ENCODE measurements at regions not wholly inside any gene's neighbourhood (a gene's known extent, or its start where the extent isn't known, plus 50 kb on each side); places are given as distances from the start of the nearest gene placed in this dataset.

DNA sequence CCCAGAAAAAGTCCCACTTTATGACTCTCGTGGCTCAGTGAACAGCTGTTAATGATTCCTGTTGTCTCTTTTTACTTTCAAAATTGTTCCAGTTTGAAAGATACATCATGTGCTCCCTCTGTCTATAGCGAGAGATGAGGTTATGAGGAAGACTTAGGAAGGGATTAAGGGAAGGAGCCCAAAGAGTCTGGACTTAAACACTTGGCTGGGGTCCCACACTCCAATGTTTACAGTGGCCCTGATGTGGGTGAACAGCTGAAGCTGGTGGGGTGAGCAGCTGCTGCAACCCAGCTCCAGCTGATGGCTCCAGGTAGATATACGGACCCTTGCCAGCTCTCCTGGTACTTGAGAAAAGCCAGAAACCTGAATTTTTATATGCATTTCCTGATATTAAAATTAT, 84.5 kb upstream of the PLET1 start:
- TF ChIP-seq, protein P1, sequence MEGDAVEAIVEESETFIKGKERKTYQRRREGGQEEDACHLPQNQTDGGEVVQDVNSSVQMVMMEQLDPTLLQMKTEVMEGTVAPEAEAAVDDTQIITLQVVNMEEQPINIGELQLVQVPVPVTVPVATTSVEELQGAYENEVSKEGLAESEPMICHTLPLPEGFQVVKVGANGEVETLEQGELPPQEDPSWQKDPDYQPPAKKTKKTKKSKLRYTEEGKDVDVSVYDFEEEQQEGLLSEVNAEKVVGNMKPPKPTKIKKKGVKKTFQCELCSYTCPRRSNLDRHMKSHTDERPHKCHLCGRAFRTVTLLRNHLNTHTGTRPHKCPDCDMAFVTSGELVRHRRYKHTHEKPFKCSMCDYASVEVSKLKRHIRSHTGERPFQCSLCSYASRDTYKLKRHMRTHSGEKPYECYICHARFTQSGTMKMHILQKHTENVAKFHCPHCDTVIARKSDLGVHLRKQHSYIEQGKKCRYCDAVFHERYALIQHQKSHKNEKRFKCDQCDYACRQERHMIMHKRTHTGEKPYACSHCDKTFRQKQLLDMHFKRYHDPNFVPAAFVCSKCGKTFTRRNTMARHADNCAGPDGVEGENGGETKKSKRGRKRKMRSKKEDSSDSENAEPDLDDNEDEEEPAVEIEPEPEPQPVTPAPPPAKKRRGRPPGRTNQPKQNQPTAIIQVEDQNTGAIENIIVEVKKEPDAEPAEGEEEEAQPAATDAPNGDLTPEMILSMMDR (IDR thresholded peaks at IDR 0.05): no peak
- TF ChIP-seq POLR2A (IDR thresholded peaks at IDR 0.05): no peak
